GM10266 (cell line): ENCODE measurements at regions not wholly inside any gene's neighbourhood (a gene's known extent, or its start where the extent isn't known, plus 50 kb on each side); places are given as distances from the start of the nearest gene placed in this dataset.

Experiments
- DNase-seq: peaks from one replicate; pipeline ENCODE4 v3.0.0; 2012; ENCODE audit errors: extremely low spot score
- TF ChIP-seq, protein P1 (sequence below): IDR thresholded peaks from 2 replicates; pipeline ENCODE4 v1.5.1; 2012; ENCODE audit warnings: mild to moderate bottlenecking, low read depth; ENCODE audit not compliant: control insufficient read depth, insufficient read depth; ENCODE audit errors: missing control alignments

DNA sequence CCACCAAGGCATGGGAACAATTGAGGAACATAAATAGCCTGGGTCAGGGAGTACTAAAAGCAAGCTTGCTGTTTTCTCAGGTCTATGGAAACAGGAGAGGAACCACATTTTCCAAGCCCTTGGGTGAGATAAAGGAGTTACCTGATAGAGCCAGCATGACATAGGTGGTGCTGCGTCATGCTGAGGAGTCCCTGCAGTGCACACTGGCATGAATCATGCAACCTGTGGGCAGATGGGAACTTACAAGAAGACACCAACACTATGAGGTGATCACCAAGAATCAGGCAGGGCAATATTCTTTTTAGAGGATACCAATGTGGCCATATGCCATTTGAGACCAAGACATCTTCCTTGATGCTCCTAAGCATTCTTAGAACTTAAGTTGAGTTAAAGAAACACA is 531.8 kb downstream of the ZEB2 start:
- DNase-seq, result no peak
- TF ChIP-seq, protein P1, sequence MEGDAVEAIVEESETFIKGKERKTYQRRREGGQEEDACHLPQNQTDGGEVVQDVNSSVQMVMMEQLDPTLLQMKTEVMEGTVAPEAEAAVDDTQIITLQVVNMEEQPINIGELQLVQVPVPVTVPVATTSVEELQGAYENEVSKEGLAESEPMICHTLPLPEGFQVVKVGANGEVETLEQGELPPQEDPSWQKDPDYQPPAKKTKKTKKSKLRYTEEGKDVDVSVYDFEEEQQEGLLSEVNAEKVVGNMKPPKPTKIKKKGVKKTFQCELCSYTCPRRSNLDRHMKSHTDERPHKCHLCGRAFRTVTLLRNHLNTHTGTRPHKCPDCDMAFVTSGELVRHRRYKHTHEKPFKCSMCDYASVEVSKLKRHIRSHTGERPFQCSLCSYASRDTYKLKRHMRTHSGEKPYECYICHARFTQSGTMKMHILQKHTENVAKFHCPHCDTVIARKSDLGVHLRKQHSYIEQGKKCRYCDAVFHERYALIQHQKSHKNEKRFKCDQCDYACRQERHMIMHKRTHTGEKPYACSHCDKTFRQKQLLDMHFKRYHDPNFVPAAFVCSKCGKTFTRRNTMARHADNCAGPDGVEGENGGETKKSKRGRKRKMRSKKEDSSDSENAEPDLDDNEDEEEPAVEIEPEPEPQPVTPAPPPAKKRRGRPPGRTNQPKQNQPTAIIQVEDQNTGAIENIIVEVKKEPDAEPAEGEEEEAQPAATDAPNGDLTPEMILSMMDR, result no peak

DNA sequence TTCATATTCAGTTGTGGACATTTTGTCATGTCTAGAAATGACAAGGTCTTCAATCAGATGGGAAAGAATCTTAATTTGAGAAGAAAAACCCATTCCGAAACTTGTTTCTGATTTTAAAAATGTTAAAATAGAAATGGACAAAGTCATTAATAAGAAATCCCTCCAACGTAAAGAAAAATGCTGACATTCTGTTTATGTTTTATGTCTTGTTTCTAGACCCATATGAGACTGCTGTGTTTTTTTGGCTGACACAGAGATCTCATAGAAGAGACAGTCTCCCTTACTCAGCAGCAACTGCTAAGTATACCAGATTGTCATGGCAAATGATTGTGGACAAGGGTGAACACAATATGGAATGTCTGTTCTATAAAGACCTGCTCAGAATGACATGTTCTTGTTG is 538.5 kb downstream of the ZEB2 start:
- TF ChIP-seq, protein P1, result no peak

DNA sequence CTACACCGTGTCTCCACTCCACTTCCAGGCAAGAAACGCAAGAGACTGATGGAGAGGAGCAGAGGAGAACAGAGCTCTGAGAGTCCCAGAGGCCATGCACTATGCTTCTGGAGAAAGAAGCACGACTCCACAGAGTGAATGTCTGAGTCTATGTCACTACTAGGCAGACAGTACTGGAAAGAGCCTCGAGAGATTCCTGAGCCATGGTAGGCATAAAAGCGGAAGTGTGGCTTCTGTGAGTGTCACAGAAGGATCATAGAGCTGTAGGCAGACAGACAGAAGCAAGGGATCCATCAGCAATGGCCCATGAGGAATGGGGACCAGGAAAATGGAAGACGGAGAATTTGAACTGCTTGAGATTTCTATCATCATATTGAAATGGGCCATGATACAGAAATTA is 542.6 kb downstream of the ZEB2 start:
- TF ChIP-seq, protein P1, result no peak
- no peak for DNase-seq

More for the DNA sequence above, 538.5 kb downstream of the ZEB2 start:
- no peak for DNase-seq

DNA sequence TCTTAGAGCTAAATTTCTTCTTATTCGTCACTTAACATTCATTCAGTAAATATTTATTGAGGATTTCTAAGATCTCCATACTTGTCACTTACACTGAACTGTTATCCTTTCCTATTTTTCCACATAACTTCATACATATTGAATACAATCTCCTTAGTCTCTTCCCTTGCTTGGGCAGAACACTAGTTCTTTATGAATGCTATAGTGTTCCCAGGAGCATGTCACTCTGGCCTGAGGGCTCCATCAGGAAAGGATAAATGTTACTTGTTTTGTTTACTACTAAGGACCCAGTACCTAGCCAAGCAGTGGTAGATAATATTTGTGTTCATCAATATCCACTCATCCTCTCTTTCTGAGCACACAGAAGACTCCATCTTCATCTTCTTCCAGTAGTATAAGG is 544.7 kb downstream of the ZEB2 start:
- TF ChIP-seq, protein P1, result no peak
- no peak for DNase-seq

DNA sequence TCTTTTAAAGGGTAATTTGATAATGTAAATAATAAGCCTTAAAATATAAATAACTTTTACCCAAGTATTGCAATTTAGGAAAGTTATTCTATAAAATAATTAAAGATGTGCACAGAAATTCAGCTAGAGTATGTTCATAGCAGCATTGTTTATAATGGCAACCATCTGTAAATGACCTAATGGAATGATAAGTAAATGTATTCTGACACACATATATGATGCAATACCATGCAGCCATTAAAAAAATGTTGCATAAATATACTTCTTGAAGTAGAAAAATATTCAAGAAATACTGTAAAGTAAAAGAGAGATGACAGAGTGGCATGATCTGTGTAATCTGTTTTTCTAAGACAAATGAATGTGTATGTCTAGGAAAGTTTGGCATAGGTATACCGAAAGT is 545.7 kb downstream of the ZEB2 start:
- TF ChIP-seq, protein P1, result no peak
- DNase-seq, result no peak

DNA sequence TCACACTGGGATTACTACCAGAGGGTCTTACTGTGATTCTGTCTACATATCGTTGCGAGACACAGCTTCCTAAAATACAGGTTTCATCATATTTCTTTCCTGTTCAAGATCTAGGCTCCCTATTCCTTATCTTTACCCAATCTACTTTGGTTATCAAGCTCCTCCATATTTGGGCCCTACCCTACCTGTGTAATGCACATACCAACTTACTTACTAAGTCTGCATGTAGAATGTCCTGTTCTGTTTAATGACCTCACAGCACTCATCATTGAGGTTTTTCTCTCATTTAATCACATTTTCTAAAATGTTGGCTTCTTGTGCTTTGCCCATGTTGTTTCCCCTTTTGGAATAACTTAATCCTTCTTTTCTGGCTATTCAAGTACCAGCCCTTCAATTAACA is 551.1 kb downstream of the ZEB2 start:
- TF ChIP-seq, protein P1, result no peak
- DNase-seq, result no peak

DNA sequence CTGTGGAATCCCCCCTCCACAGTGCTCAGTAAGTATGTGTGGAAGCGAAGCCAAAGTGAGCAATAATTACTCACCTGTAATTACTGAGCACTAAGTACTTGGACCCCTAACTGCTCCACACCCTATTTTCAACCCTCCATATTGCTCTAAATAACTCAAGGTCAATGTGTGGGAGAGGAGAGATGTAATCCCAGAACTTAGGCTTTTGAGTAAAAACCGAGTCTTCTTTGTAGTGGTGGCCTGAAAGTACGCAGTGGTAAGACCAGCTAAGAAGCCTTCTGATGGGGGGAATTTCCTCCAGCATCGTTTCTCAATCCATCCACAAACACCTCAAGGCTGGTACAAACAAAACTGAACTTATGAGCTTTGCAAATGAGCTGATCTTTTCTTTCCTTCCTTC is 551.6 kb downstream of the ZEB2 start:
- DNase-seq, result no peak
- TF ChIP-seq, protein P1, result no peak
